Ecto neural progenitor cell (in vitro differentiated cells): ENCODE measurements at regions not wholly inside any gene's neighbourhood (a gene's known extent, or its start where the extent isn't known, plus 50 kb on each side); places are given as distances from the start of the nearest gene placed in this dataset.
"Not testable (repeated sequence)": the region's sequence is repeated elsewhere in the genome, so short reads cannot be mapped to it uniquely, and the experiment has no call there.

Experiments
- DNase-seq: peaks from one replicate; pipeline ENCODE4 v3.0.0-alpha.2; 2018; ENCODE audit warnings: low spot score

- no peak for DNase-seq
Observed at GRCh38 chr7:106523482-106523881, 137.5 kb downstream of the CCDC71L start.

- DNase-seq: no peak
Observed at GRCh38 chr7:106522696-106523095, 138.3 kb downstream of the CCDC71L start.

GRCh38 chr7:106521541-106521940 is 139.4 kb downstream of the CCDC71L start:
- DNase-seq: no peak

- DNase-seq: no peak
Observed at GRCh38 chr7:106520962-106521514, 139.9 kb downstream of the CCDC71L start.

GRCh38 chr7:106518967-106519366 is 142.0 kb downstream of the CCDC71L start:
- DNase-seq: no peak

- DNase-seq: no peak
Observed at GRCh38 chr7:106518239-106518638, 142.7 kb downstream of the CCDC71L start.

GRCh38 chr7:106517508-106517907 is 143.4 kb downstream of the CCDC71L start:
- DNase-seq: no peak

GRCh38 chr7:106515321-106515720 is 145.6 kb downstream of the CCDC71L start:
- no peak for DNase-seq

GRCh38 chr7:106514881-106515280 is 146.1 kb downstream of the CCDC71L start:
- no peak for DNase-seq

- DNase-seq: no peak
Observed at GRCh38 chr7:106512217-106512616, 148.7 kb downstream of the CCDC71L start.

GRCh38 chr7:106504645-106505044 is 156.3 kb downstream of the CCDC71L start:
- DNase-seq: no peak

GRCh38 chr7:106504207-106504606 is 156.8 kb downstream of the CCDC71L start:
- no peak for DNase-seq

- DNase-seq: no peak
Observed at GRCh38 chr7:106503626-106504025, 157.3 kb downstream of the CCDC71L start.

- no peak for DNase-seq
Observed at GRCh38 chr7:106501605-106502580, 159.1 kb downstream of the CCDC71L start.

- no peak for DNase-seq
Observed at GRCh38 chr7:106499897-106500296, 161.1 kb downstream of the CCDC71L start.

- DNase-seq: not testable (repeated sequence)
Observed at GRCh38 chr7:106498005-106498404, 163.0 kb downstream of the CCDC71L start.

- DNase-seq: no peak
Observed at GRCh38 chr7:106493041-106493731, 167.8 kb downstream of the CCDC71L start.

GRCh38 chr7:106488465-106488864 is 172.5 kb downstream of the CCDC71L start:
- DNase-seq: no peak

- no peak for DNase-seq
Observed at GRCh38 chr7:106487892-106488291, 173.1 kb downstream of the CCDC71L start.

GRCh38 chr7:106486331-106486730 is 174.6 kb downstream of the CCDC71L start:
- no peak for DNase-seq

- no peak for DNase-seq
Observed at GRCh38 chr7:106485919-106486318, 175.0 kb downstream of the CCDC71L start.

- no peak for DNase-seq
Observed at GRCh38 chr7:106485031-106485551, 175.9 kb downstream of the CCDC71L start.

- no peak for DNase-seq
Observed at GRCh38 chr7:106484562-106484961, 176.4 kb downstream of the CCDC71L start.
